Ascending aorta (tissue), 2 donors: ENCODE measurements at regions not wholly inside any gene's neighbourhood (a gene's known extent, or its start where the extent isn't known, plus 50 kb on each side); places are given as distances from the start of the nearest gene placed in this dataset.

Source experiments
- DNase-seq, 2 donors: peaks; one replicate each; pipeline ENCODE4 v3.0.0-alpha.2; 2019; ENCODE audit warnings: low spot score in 2 of 2
- H3K27ac ChIP-seq, 2 donors: fragments of 200-600 bp; sonication (generic); one replicate each; pipeline ENCODE4 v1.5.1; 2016 to 2017; ENCODE audit warnings: mild to moderate bottlenecking in 1 of 2
- H3K27me3 ChIP-seq: fragments of 200-600 bp; sonication (generic); one replicate; pipeline ENCODE4 v1.5.1; 2017
- H3K36me3 ChIP-seq, 2 donors: fragments of 200-600 bp; sonication (generic); one replicate each; pipeline ENCODE4 v1.5.1; 2016
- H3K4me1 ChIP-seq, 2 donors: fragments of 200-600 bp; sonication (generic); one replicate each; pipeline ENCODE4 v1.5.1; 2016 to 2017; ENCODE audit warnings: mild to moderate bottlenecking in 1 of 2
- H3K4me3 ChIP-seq, 2 donors: fragments of 200-600 bp; sonication (generic); one replicate each; pipeline ENCODE4 v1.5.1; 2016 to 2017; ENCODE audit warnings: mild to moderate bottlenecking in 1 of 2
- H3K9me3 ChIP-seq, 2 donors: fragments of 200-600 bp; sonication (generic); one replicate each; pipeline ENCODE4 v1.5.1; 2016
- CTCF ChIP-seq, 3 experiments: fragments of 200-600 bp in 2 of 3; fragments of 450-650 bp in 1 of 3; sonication (generic) in 2 of 3; IDR thresholded peaks; one replicate each; pipeline ENCODE4 v1.5.1; 2016 to 2019; ENCODE audit warnings: antibody characterized with exemption in 3 of 3, mild to moderate bottlenecking in 1 of 3, moderate library complexity in 1 of 3
- intact Hi-C: fragments of 100-400 bp; cut with DNase I; formaldehyde crosslinking; loops from one replicate; pipeline ENCODE4 v1.15.1; 2023

- no peak for TF ChIP-seq CTCF (IDR thresholded peaks at IDR 0.05)
- no peaks in the 10 kb centered on the region for H3K4me1 ChIP-seq
- no peaks in the 10 kb centered on the region for H3K27me3 ChIP-seq
- no peak overlapping the region for H3K4me3 ChIP-seq
- intact Hi-C loops, result no loop called here
- no peaks in the 10 kb centered on the region for H3K9me3 ChIP-seq
- no peak for DNase-seq
- H3K36me3 ChIP-seq, result no peaks in the 10 kb centered on the region
- H3K27ac ChIP-seq, result no peak overlapping the region
Observed at GRCh38 chr2:146506851-146507250, 1338.0 kb upstream of the ACVR2A start.

- no peaks in the 10 kb centered on the region for H3K27me3 ChIP-seq
- no peaks in the 10 kb centered on the region for H3K4me1 ChIP-seq
- no peak for DNase-seq
- no peak overlapping the region for H3K4me3 ChIP-seq
- H3K27ac ChIP-seq, result no peak overlapping the region
- H3K36me3 ChIP-seq, result no peaks in the 10 kb centered on the region
- intact Hi-C loops, result no loop called here
- TF ChIP-seq CTCF (IDR thresholded peaks at IDR 0.05), result no peak
- no peaks in the 10 kb centered on the region for H3K9me3 ChIP-seq
Observed at GRCh38 chr2:146503366-146503765, 1341.5 kb upstream of the ACVR2A start.

GRCh38 chr2:146496248-146496647 is 1348.6 kb upstream of the ACVR2A start:
- Histone ChIP-seq H3K4me1 (no peaks in the 10 kb centered on the region), H3K27me3 (no peaks in the 10 kb centered on the region), H3K9me3 (no peaks in the 10 kb centered on the region), H3K27ac (no peak overlapping the region), H3K36me3 (no peaks in the 10 kb centered on the region), H3K4me3 (no peak overlapping the region)
- DNase-seq, result no peak
- no peak for TF ChIP-seq CTCF (IDR thresholded peaks at IDR 0.05)
- intact Hi-C loops, result no loop called here

- no peaks in the 10 kb centered on the region for H3K36me3 ChIP-seq
- no peaks in the 10 kb centered on the region for H3K27me3 ChIP-seq
- H3K27ac ChIP-seq, result no peak overlapping the region
- no peaks in the 10 kb centered on the region for H3K4me1 ChIP-seq
- TF ChIP-seq CTCF (IDR thresholded peaks at IDR 0.05), result no peak
- H3K4me3 ChIP-seq, result no peak overlapping the region
- H3K9me3 ChIP-seq, result no peaks in the 10 kb centered on the region
- no peak for DNase-seq
- intact Hi-C loops, result no loop called here
Observed at GRCh38 chr2:146489386-146489785, 1355.4 kb upstream of the ACVR2A start.

- intact Hi-C loops, result no loop called here
- no peak for TF ChIP-seq CTCF (IDR thresholded peaks at IDR 0.05)
- no peaks in the 10 kb centered on the region for H3K27me3 ChIP-seq
- no peak overlapping the region for H3K27ac ChIP-seq
- DNase-seq, result no peak
- no peaks in the 10 kb centered on the region for H3K36me3 ChIP-seq
- H3K4me1 ChIP-seq, result no peaks in the 10 kb centered on the region
- no peaks in the 10 kb centered on the region for H3K9me3 ChIP-seq
- no peak overlapping the region for H3K4me3 ChIP-seq
Observed at GRCh38 chr2:146481629-146482028, 1363.2 kb upstream of the ACVR2A start.

GRCh38 chr2:146477383-146477782 is 1367.4 kb upstream of the ACVR2A start:
- Histone ChIP-seq H3K9me3 (no peaks in the 10 kb centered on the region), H3K27me3 (no peaks in the 10 kb centered on the region), H3K27ac (no peak overlapping the region), H3K36me3 (no peaks in the 10 kb centered on the region), H3K4me1 (no peaks in the 10 kb centered on the region), H3K4me3 (no peak overlapping the region)
- DNase-seq, result no peak
- intact Hi-C loops, result no loop called here
- no peak for TF ChIP-seq CTCF (IDR thresholded peaks at IDR 0.05)
